ENCODE measurements at regions not wholly inside any gene's neighbourhood (a gene's known extent, or its start where the extent isn't known, plus 50 kb on each side); places are given as distances from the start of the nearest gene placed in this dataset.

- Histone ChIP-seq H3K9ac (ENCODE audit: low read depth, low read length) (no peak overlapping the region), H3K27ac (ENCODE audit: low read length) (no peak overlapping the region), H2AFZ (ENCODE audit: low read depth, low read length) (no peak overlapping the region), H3K4me1 (ENCODE audit: insufficient read depth, low read length) (no peaks in the 10 kb centered on the region), H3K4me2 (ENCODE audit: insufficient read depth, low read length) (no peak overlapping the region), H3K9me3 (ENCODE audit: insufficient read depth, low read length, severe bottlenecking) (no peaks in the 10 kb centered on the region), H4K20me1 (ENCODE audit: insufficient read depth, low read length) (no peaks in the 10 kb centered on the region), H3K79me2 (ENCODE audit: insufficient read depth, low read length) (no peaks in the 10 kb centered on the region), H3K36me3 (ENCODE audit: insufficient read depth, low read length) (no peaks in the 10 kb centered on the region), H3K4me3 (ENCODE audit: low read depth in 1 of 2, low read length in 2 of 2) (no peak overlapping the region), H3K27me3 (ENCODE audit: insufficient read depth, low read length, poor library complexity) (no peaks in the 10 kb centered on the region)
- DNase-seq (no peak), ATAC-seq (ENCODE audit: insufficient read depth, low read depth) (no peak)
- TF ChIP-seq CTCF (IDR thresholded peaks at IDR 0.05; ENCODE audit: borderline replicate concordance, extremely low read depth, low read length, poor library complexity, severe bottlenecking), result no peak
- TF ChIP-seq EZH2 (IDR thresholded peaks at IDR 0.05; ENCODE audit: borderline replicate concordance, low read depth, low read length, severe bottlenecking), result no peak
Observed at GRCh38 chr16:13429416-13429815, 490.5 kb upstream of the ERCC4 start.

- DNase-seq (no peak), ATAC-seq (ENCODE audit: insufficient read depth, low read depth) (no peak)
- Histone ChIP-seq H3K4me3 (ENCODE audit: low read depth in 1 of 2, low read length in 2 of 2) (no peak overlapping the region), H3K27me3 (ENCODE audit: insufficient read depth, low read length, poor library complexity) (no peaks in the 10 kb centered on the region), H3K9ac (ENCODE audit: low read depth, low read length) (no peak overlapping the region), H3K4me2 (ENCODE audit: insufficient read depth, low read length) (no peak overlapping the region), H3K27ac (ENCODE audit: low read length) (no peak overlapping the region), H3K4me1 (ENCODE audit: insufficient read depth, low read length) (no peaks in the 10 kb centered on the region), H2AFZ (ENCODE audit: low read depth, low read length) (no peak overlapping the region), H3K79me2 (ENCODE audit: insufficient read depth, low read length) (no peaks in the 10 kb centered on the region), H3K36me3 (ENCODE audit: insufficient read depth, low read length) (no peaks in the 10 kb centered on the region), H3K9me3 (ENCODE audit: insufficient read depth, low read length, severe bottlenecking) (no peaks in the 10 kb centered on the region), H4K20me1 (ENCODE audit: insufficient read depth, low read length) (no peaks in the 10 kb centered on the region)
- TF ChIP-seq CTCF (IDR thresholded peaks at IDR 0.05; ENCODE audit: borderline replicate concordance, extremely low read depth, low read length, poor library complexity, severe bottlenecking) (no peak), EZH2 (IDR thresholded peaks at IDR 0.05; ENCODE audit: borderline replicate concordance, low read depth, low read length, severe bottlenecking) (no peak)
Observed at GRCh38 chr16:13435415-13435814, 484.5 kb upstream of the ERCC4 start.

GRCh38 chr16:13435873-13436474 is 484.0 kb upstream of the ERCC4 start:
- no peak overlapping the region for H3K27ac ChIP-seq (ENCODE audit: low read length)
- H3K4me2 ChIP-seq (ENCODE audit: insufficient read depth, low read length), result no peak overlapping the region

More at GRCh38 chr16:13435873-13436474, 484.0 kb upstream of the ERCC4 start:
- Histone ChIP-seq H2AFZ (ENCODE audit: low read depth, low read length) (no peak overlapping the region), H3K4me1 (ENCODE audit: insufficient read depth, low read length) (no peaks in the 10 kb centered on the region), H3K36me3 (ENCODE audit: insufficient read depth, low read length) (no peaks in the 10 kb centered on the region), H3K9me3 (ENCODE audit: insufficient read depth, low read length, severe bottlenecking) (no peaks in the 10 kb centered on the region), H3K79me2 (ENCODE audit: insufficient read depth, low read length) (no peaks in the 10 kb centered on the region), H3K27me3 (ENCODE audit: insufficient read depth, low read length, poor library complexity) (no peaks in the 10 kb centered on the region), H4K20me1 (ENCODE audit: insufficient read depth, low read length) (no peaks in the 10 kb centered on the region), H3K9ac (ENCODE audit: low read depth, low read length) (no peak overlapping the region), H3K4me3 (ENCODE audit: low read depth in 1 of 2, low read length in 2 of 2) (no peak overlapping the region)
- ATAC-seq (ENCODE audit: insufficient read depth, low read depth) (no peak), DNase-seq (no peak)
- TF ChIP-seq EZH2 (IDR thresholded peaks at IDR 0.05; ENCODE audit: borderline replicate concordance, low read depth, low read length, severe bottlenecking) (no peak), CTCF (IDR thresholded peaks at IDR 0.05; ENCODE audit: borderline replicate concordance, extremely low read depth, low read length, poor library complexity, severe bottlenecking) (peak; percentile 7)
